Small intestine (tissue), 7 donors: ENCODE measurements at regions not wholly inside any gene's neighbourhood (a gene's known extent, or its start where the extent isn't known, plus 50 kb on each side); places are given as distances from the start of the nearest gene placed in this dataset.

Experiments
- DNase-seq, 2 donors: peaks; one replicate each; pipeline versions ENCODE4 v3.0.0 to v3.0.0-alpha.2; 2013
- FAIRE-seq: peaks from 2 replicates; lab custom pipeline; 2012; peaks lifted over from hg19 to GRCh38; lab: Jason Lieb, UNC
- H3K27ac ChIP-seq, 3 donors: one replicate each; pipeline ENCODE4 v1.5.1; 2013; ENCODE audit warnings: low read length in 2 of 3, mild to moderate bottlenecking in 2 of 3, control low read depth in 1 of 3, inconsistent platforms in 1 of 3, low read depth in 1 of 3, moderate library complexity in 1 of 3
- H3K27me3 ChIP-seq, 3 donors: one replicate each; pipeline ENCODE4 v1.6.1; 2013; ENCODE audit warnings: low read length in 3 of 3, inconsistent platforms in 1 of 3; ENCODE audit not compliant: control insufficient read depth in 3 of 3, insufficient read depth in 3 of 3
- H3K36me3 ChIP-seq, 3 donors: one replicate each; pipeline ENCODE4 v1.6.1; 2013; ENCODE audit warnings: low read length in 3 of 3, inconsistent platforms in 1 of 3, low read depth in 1 of 3, mild to moderate bottlenecking in 1 of 3, moderate library complexity in 1 of 3; ENCODE audit not compliant: control insufficient read depth in 3 of 3, insufficient read depth in 2 of 3
- H3K4me1 ChIP-seq, 3 donors: one replicate each; pipeline ENCODE4 v1.6.1; 2013; ENCODE audit warnings: low read length in 2 of 3, inconsistent platforms in 1 of 3, low read depth in 1 of 3, mild to moderate bottlenecking in 1 of 3, moderate library complexity in 1 of 3; ENCODE audit not compliant: control insufficient read depth in 3 of 3, insufficient read depth in 2 of 3
- H3K4me3 ChIP-seq, 3 donors: one replicate each; pipeline ENCODE4 v1.5.1; 2013; ENCODE audit warnings: low read length in 3 of 3, control low read depth in 1 of 3, inconsistent platforms in 1 of 3, low read depth in 1 of 3, mild to moderate bottlenecking in 1 of 3, moderate library complexity in 1 of 3
- H3K9me3 ChIP-seq, 2 donors: one replicate each; pipeline ENCODE4 v1.6.1; 2013; ENCODE audit warnings: low read depth in 1 of 2, low read length in 1 of 2; ENCODE audit not compliant: control insufficient read depth in 2 of 2, insufficient read depth in 1 of 2
- WGBS, 3 donors: extraction: QIAGEN DNeasy Blood & Tissue Kit; methylation state at CpG; one replicate each; pipeline ENCODE4 v1.1.7; 2013; 5-methylcytosine and 5-hydroxymethylcytosine counted together
- donor health status: healthy with polysubstance abuse.
- donor health status: control.
- donor health status: control.
- donor health status: Bipolar disorder and iron deficiency.
- donor health status: healthy.

DNA sequence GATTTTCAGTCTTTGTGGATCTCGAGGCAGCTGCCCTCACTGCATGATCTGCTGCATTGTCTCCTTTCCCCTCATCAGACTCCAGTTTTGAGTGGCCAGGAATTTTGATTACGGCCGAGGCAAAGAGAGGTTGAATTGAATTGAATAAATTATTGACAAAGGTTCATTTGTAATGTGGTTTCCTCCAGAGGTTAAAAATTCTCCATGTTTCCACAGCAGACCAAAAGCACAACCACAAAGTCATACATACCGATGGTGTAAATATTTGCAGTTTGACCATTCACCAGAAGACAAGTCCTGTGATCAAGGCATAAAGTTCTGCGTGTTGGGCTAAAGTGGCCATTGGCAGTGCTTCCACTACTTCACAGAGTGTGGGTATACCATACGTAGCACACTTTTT lies 343.8 kb upstream of the MYT1L start:
- FAIRE-seq (no peak), DNase-seq (no peak)
- H3K4me3 ChIP-seq, result no peak overlapping the region
- no peak overlapping the region for H3K27ac ChIP-seq
- H3K9me3 ChIP-seq, result no peaks in the 10 kb centered on the region
- no peaks in the 10 kb centered on the region for H3K36me3 ChIP-seq
- WGBS, 3 donors, result 76 to 81% (median 76%) methylated on average over 6 of the region's 6 CpGs
- no peaks in the 10 kb centered on the region for H3K27me3 ChIP-seq
- H3K4me1 ChIP-seq, result no peaks in the 10 kb centered on the region

DNA sequence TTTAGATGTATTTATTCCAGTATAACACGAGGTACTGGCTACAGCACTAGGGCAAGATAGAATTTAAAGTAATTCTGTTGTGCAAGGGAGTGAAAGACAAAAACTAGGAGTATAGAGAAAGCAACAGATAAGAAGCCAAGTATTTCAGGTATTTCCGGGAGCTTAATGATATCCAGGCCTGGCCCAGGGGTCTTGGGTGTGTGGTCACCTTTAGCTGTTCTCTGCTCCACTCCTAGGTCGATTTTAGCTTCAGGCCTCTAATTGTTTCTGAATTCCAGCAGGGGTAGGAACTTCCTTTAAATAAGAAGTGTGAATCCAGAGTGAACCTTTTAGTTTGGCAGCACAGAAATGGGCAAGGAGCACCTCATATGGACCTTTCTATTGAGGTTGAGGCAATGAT lies 342.3 kb upstream of the MYT1L start:
- H3K27ac ChIP-seq, result no peak overlapping the region
- 54 to 67% (median 56%) methylated on average over 3 of the region's 3 CpGs for WGBS, 3 donors
- no peaks in the 10 kb centered on the region for H3K36me3 ChIP-seq
- no peaks in the 10 kb centered on the region for H3K27me3 ChIP-seq
- H3K4me1 ChIP-seq, result no peaks in the 10 kb centered on the region
- FAIRE-seq, result no peak
- no peak for DNase-seq
- H3K9me3 ChIP-seq, result no peaks in the 10 kb centered on the region
- H3K4me3 ChIP-seq, result no peak overlapping the region

DNA sequence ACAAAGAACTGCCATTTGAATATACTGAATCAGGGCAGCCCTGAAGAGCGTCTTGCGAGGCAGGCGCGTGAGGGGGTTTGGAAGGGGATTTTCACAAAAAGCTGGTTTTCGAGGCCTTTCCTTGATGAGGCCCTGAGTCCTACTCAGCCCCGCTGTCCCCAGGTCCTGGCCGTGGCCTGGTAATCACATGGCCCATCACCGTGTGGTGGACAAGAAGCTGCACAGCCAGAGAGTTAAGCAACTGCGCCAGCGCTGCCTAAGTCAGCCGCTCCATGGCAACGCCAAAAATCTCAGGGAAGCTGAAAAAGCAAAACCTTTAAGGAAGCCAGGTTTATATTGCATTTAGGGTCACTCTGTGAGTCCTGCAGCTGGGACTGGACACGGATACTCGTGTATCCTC lies 341.2 kb upstream of the MYT1L start:
- Histone ChIP-seq H3K36me3 (no peaks in the 10 kb centered on the region), H3K4me1 (no peaks in the 10 kb centered on the region), H3K27me3 (no peaks in the 10 kb centered on the region), H3K27ac (no peak overlapping the region), H3K9me3 (no peaks in the 10 kb centered on the region), H3K4me3 (no peak overlapping the region)
- DNase-seq, result no peak
- FAIRE-seq, result no peak
- WGBS, 3 donors, result 90 to 94% (median 93%) methylated on average over 14 of the region's 14 CpGs

DNA sequence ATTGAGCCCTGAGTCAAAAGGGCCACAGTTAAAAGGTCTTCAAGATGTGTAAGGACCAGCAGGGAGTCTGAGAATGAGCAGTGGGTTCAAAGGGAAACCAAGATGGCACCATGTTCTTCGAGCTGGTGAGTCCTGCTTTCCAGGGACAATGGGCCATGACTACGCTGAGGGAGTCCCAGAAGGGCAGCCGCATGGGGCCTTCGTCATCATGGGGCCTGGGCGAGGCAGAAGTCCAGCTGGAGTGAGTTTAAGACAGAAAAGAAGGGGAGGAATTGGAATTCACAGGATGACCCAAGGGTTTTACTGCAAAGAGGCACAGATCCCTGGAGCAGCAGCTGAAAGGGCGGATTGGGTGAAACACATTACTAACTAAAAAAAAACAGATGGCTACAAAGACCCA lies 340.8 kb upstream of the MYT1L start:
- Histone ChIP-seq H3K4me1 (no peaks in the 10 kb centered on the region), H3K27me3 (no peaks in the 10 kb centered on the region), H3K9me3 (no peaks in the 10 kb centered on the region), H3K27ac (no peak overlapping the region), H3K36me3 (no peaks in the 10 kb centered on the region), H3K4me3 (no peak overlapping the region)
- FAIRE-seq, result no peak
- DNase-seq, result no peak
- whole genome bisulfite sequencing, 3 donors, result 89 to 91% (median 91%) methylated on average over 6 of the region's 6 CpGs

DNA sequence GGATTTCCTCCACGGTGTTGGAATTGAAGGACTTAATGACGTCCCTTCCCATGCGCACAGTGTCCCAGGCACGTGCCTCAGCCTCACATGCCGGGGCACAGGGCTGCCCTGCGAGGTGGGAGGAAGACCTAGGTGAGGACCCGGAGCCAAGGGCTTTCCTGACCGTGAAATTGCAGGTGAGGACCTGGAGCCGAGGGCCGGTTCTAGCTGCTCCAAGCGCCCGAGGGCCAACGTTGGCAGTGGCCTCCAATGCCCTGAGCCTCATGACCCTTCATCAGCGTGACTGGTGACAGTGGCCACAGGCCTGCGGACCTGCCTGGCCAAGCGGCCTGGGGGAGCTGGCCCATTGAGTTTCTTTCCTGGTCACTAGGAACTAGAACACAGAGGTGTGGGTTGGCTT lies 338.2 kb upstream of the MYT1L start:
- no peaks in the 10 kb centered on the region for H3K36me3 ChIP-seq
- 80 to 91% (median 90%) methylated on average over 16 of the region's 16 CpGs for WGBS, 3 donors
- no peaks in the 10 kb centered on the region for H3K9me3 ChIP-seq
- FAIRE-seq (no peak), DNase-seq (no peak)
- no peak overlapping the region for H3K27ac ChIP-seq
- H3K27me3 ChIP-seq, result no peaks in the 10 kb centered on the region
- H3K4me1 ChIP-seq, result no peaks in the 10 kb centered on the region
- no peak overlapping the region for H3K4me3 ChIP-seq

DNA sequence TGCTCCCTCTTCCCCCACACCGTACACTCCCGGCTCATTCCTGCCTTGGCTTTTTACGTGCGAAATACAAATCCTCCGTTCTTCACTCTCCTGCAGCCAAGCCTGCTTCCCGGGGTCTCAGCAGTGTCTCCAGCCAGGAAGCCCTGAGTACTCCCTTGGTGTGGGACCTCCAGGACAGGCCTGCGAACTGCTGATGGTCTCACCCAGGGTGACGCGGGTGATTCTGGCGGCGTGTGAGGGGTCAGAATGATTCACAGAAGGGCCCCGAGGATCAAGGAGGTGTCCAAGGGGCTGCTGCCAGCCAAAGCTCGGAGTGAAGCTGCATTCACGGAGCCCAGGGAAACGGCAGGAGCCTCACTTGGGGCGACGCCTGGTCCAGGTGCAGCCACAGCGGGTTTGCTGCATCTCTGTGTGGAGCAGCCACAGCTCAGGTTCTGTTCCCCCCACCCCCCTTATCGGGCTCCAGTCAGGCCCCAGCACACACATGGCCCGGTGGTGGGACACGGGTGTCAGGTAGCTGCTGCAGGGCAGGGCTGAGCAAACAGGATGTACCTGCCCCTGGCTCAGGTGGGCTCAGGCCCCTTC lies 337.7 kb upstream of the MYT1L start:
- FAIRE-seq (no peak), DNase-seq (no peak)
- no peak overlapping the region for H3K27ac ChIP-seq
- H3K27me3 ChIP-seq, result no peaks in the 10 kb centered on the region
- WGBS, 3 donors, result 90 to 92% (median 90%) methylated on average over 20 to 21 of the region's 21 CpGs
- no peak overlapping the region for H3K4me3 ChIP-seq
- no peaks in the 10 kb centered on the region for H3K4me1 ChIP-seq
- no peaks in the 10 kb centered on the region for H3K9me3 ChIP-seq
- H3K36me3 ChIP-seq, result no peaks in the 10 kb centered on the region

DNA sequence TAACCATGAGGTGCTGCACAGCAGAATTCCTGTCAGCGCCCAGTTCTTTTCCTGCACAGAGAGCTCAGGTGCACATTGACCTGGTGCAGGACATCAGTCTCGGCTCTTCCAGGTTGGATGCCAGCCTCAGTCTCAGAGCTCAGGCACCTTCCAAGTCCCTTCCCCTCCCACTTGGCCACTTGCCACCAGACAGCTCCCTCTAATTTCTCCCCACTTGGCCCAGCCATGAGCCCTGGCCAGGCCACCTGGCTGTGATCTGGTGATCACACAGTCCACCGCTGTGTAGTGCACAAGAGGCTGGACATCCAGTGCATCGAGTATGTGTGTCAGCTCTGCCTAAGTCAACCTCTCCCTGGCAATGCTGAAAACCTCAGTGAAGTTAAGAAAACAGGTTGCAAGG lies 336.6 kb upstream of the MYT1L start:
- no peaks in the 10 kb centered on the region for H3K9me3 ChIP-seq
- no peak overlapping the region for H3K4me3 ChIP-seq
- FAIRE-seq, result no peak
- H3K27me3 ChIP-seq, result no peaks in the 10 kb centered on the region
- H3K36me3 ChIP-seq, result no peaks in the 10 kb centered on the region
- H3K27ac ChIP-seq, result no peak overlapping the region
- no peak for DNase-seq
- no peaks in the 10 kb centered on the region for H3K4me1 ChIP-seq
- WGBS, 3 donors, result 33 to 76% (median 58%) methylated on average over 4 of the region's 4 CpGs

DNA sequence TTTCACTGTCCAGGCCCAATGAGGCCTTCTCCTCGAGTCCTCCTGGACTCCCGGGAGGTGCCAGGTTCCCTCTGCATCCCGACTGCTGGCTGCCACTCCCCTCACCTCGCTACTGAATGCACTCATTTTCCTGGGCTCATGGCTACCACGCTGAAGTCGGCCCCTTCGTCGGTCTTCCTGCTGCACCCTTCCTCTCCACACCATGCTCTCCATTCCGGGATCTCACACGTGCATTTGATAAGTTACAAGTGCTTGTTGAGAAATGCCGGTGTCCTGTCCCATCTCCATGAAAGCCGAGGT lies 334.7 kb upstream of the MYT1L start:
- H3K27ac ChIP-seq, result no peak overlapping the region
- H3K4me3 ChIP-seq, result no peak overlapping the region
- no peaks in the 10 kb centered on the region for H3K36me3 ChIP-seq
- WGBS, 3 donors, result 85 to 90% (median 85%) methylated on average over 12 of the region's 12 CpGs
- no peaks in the 10 kb centered on the region for H3K4me1 ChIP-seq
- DNase-seq (no peak), FAIRE-seq (no peak)
- H3K27me3 ChIP-seq, result peaks cover 0 to 3% (median 0%) of the 10 kb centered on the region in 3 donors
- no peaks in the 10 kb centered on the region for H3K9me3 ChIP-seq
